ENCODE measurements at regions not wholly inside any gene's neighbourhood (a gene's known extent, or its start where the extent isn't known, plus 50 kb on each side); places are given as distances from the start of the nearest gene placed in this dataset.
"Not testable (repeated sequence)": the region's sequence is repeated elsewhere in the genome, so short reads cannot be mapped to it uniquely, and the experiment has no call there.

GRCh38 chr12:59381106-59381505 is 214.7 kb upstream of the SLC16A7 start:
- Histone ChIP-seq H3K4me3 (ENCODE audit: low read depth, low read length) (no peak overlapping the region), H3K27me3 (ENCODE audit: control insufficient read depth, insufficient read depth, low read length) (no peaks in the 10 kb centered on the region), H3K4me1 (ENCODE audit: control insufficient read depth, insufficient read depth, low read length) (no peaks in the 10 kb centered on the region), H3K36me3 (ENCODE audit: control insufficient read depth, insufficient read depth, low read length) (no peaks in the 10 kb centered on the region), H3K27ac (ENCODE audit: low read depth, low read length) (no peak overlapping the region), H3K9me3 (ENCODE audit: control insufficient read depth, insufficient read depth, low read length) (no peaks in the 10 kb centered on the region)
- no peak for DNase-seq (ENCODE audit: low read depth in 4 of 6, low spot score in 6 of 6)

- no peak overlapping the region for H3K4me3 ChIP-seq (ENCODE audit: low read depth, low read length)
- H3K27ac ChIP-seq (ENCODE audit: low read depth, low read length): no peak overlapping the region
- H3K4me1 ChIP-seq (ENCODE audit: control insufficient read depth, insufficient read depth, low read length): no peaks in the 10 kb centered on the region
- H3K9me3 ChIP-seq (ENCODE audit: control insufficient read depth, insufficient read depth, low read length): no peaks in the 10 kb centered on the region
- no peaks in the 10 kb centered on the region for H3K36me3 ChIP-seq (ENCODE audit: control insufficient read depth, insufficient read depth, low read length)
- no peaks in the 10 kb centered on the region for H3K27me3 ChIP-seq (ENCODE audit: control insufficient read depth, insufficient read depth, low read length)
- WGBS (ENCODE audit: insufficient coverage): 92% methylated on average over 2 of the region's 4 CpGs
- no peak for DNase-seq (ENCODE audit: low read depth in 4 of 6, low spot score in 6 of 6)
Measured at GRCh38 chr12:59375633-59376032, 220.2 kb upstream of the SLC16A7 start.

GRCh38 chr12:59374783-59375182 is 221.0 kb upstream of the SLC16A7 start:
- Histone ChIP-seq H3K27ac (ENCODE audit: low read depth, low read length) (no peak overlapping the region), H3K4me3 (ENCODE audit: low read depth, low read length) (no peak overlapping the region), H3K9me3 (ENCODE audit: control insufficient read depth, insufficient read depth, low read length) (no peaks in the 10 kb centered on the region), H3K27me3 (ENCODE audit: control insufficient read depth, insufficient read depth, low read length) (no peaks in the 10 kb centered on the region), H3K4me1 (ENCODE audit: control insufficient read depth, insufficient read depth, low read length) (no peaks in the 10 kb centered on the region), H3K36me3 (ENCODE audit: control insufficient read depth, insufficient read depth, low read length) (no peaks in the 10 kb centered on the region)
- DNase-seq (ENCODE audit: low read depth in 4 of 6, low spot score in 6 of 6): no peak
- no CpG with 5 or more reads among the region's 1 CpG for WGBS (ENCODE audit: insufficient coverage)

DNA sequence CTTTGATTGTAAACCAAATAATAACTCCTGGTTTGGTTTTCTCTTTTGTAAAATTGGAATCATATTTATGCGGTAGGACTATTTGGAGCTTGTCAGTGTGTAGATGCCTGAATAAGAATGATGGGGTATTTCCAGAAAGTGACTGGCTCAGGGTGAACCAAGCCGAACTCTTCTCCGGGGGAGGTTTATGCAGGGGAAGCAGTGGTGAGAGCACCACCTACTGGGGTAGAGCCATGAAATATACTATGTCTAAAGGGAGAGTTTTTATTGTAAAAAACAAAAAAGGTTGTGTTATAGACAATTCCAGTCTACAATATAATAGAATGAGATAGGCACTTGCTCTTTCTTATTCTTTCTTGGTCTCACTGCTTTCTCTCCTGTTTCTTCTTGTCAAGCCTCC is 222.9 kb upstream of the SLC16A7 start:
- 58% methylated on average over 3 of the region's 3 CpGs for WGBS (ENCODE audit: insufficient coverage)
- DNase-seq (ENCODE audit: low read depth in 4 of 6, low spot score in 6 of 6): no peak
- Histone ChIP-seq H3K27ac (ENCODE audit: low read depth, low read length) (no peak overlapping the region), H3K27me3 (ENCODE audit: control insufficient read depth, insufficient read depth, low read length) (no peaks in the 10 kb centered on the region), H3K4me3 (ENCODE audit: low read depth, low read length) (no peak overlapping the region), H3K36me3 (ENCODE audit: control insufficient read depth, insufficient read depth, low read length) (no peaks in the 10 kb centered on the region), H3K9me3 (ENCODE audit: control insufficient read depth, insufficient read depth, low read length) (no peaks in the 10 kb centered on the region), H3K4me1 (ENCODE audit: control insufficient read depth, insufficient read depth, low read length) (no peaks in the 10 kb centered on the region)

DNA sequence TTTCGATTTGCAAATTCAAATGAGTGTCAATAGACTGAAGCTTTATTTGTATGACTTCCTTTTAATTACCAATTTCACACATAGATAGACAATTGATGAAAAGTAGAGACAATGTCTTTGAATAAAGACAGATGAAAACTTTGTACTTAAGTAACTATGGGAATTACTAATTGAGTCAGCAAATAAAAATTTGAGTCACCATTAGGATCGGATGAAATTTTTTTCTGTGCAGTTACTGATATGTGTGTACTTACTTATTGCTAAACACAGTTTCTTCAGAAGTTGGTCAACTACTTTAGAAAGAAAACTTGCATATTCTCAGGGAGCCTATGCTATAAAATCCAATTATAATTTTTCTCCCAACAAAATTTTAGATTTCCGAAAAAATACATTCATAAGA is 224.9 kb upstream of the SLC16A7 start:
- Histone ChIP-seq H3K9me3 (ENCODE audit: control insufficient read depth, insufficient read depth, low read length) (no peaks in the 10 kb centered on the region), H3K4me3 (ENCODE audit: low read depth, low read length) (no peak overlapping the region), H3K27ac (ENCODE audit: low read depth, low read length) (no peak overlapping the region), H3K36me3 (ENCODE audit: control insufficient read depth, insufficient read depth, low read length) (no peaks in the 10 kb centered on the region), H3K4me1 (ENCODE audit: control insufficient read depth, insufficient read depth, low read length) (no peaks in the 10 kb centered on the region), H3K27me3 (ENCODE audit: control insufficient read depth, insufficient read depth, low read length) (no peaks in the 10 kb centered on the region)
- no peak for DNase-seq (ENCODE audit: low read depth in 4 of 6, low spot score in 6 of 6)
- WGBS (ENCODE audit: insufficient coverage): no CpG with 5 or more reads among the region's 3 CpGs

DNA sequence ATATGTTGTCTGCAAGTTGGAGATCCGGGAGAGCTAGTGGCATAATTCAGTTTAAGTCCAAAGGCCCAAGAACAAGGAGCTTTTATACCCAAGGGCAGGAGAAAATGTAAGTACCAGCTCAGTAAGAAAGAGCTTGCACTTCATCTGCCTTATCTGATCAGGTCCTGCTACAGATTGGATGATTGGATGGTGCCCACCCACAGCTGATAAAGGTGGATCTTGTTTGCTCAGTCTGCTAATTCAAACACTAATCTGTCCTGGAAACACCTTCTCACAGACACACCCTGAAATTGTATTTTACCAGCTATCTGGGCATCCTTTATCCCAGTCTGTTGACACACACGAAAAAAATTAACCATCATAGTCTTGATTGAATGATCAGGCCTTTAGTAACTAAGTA is 230.7 kb upstream of the SLC16A7 start:
- Histone ChIP-seq H3K4me3 (ENCODE audit: low read depth, low read length) (no peak overlapping the region), H3K27me3 (ENCODE audit: control insufficient read depth, insufficient read depth, low read length) (no peaks in the 10 kb centered on the region), H3K27ac (ENCODE audit: low read depth, low read length) (no peak overlapping the region), H3K9me3 (ENCODE audit: control insufficient read depth, insufficient read depth, low read length) (no peaks in the 10 kb centered on the region), H3K4me1 (ENCODE audit: control insufficient read depth, insufficient read depth, low read length) (no peaks in the 10 kb centered on the region), H3K36me3 (ENCODE audit: control insufficient read depth, insufficient read depth, low read length) (no peaks in the 10 kb centered on the region)
- no peak for DNase-seq (ENCODE audit: low read depth in 4 of 6, low spot score in 6 of 6)
- WGBS (ENCODE audit: insufficient coverage): 91% methylated on average over 1 of the region's 2 CpGs

DNA sequence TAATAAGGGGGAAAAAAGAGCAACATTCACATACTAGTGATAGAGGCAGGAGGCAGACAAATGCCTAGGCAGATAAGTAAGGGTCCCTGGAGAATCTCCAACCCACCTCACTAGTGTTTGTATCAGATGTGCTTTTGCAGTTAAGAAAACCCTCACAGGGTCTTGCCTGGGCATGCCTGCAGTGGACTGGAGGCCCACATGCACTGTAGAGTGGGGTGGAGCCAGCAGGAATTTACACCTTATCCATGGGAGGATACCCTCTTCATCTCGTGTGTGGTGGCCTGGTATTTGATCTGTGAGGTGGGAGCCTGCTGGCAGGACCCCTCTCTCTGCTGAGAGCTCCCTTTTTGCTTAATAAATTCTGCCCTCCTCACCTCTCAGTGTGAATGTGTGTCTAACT is 238.0 kb upstream of the SLC16A7 start:
- Histone ChIP-seq H3K4me1 (ENCODE audit: control insufficient read depth, insufficient read depth, low read length) (no peaks in the 10 kb centered on the region), H3K27me3 (ENCODE audit: control insufficient read depth, insufficient read depth, low read length) (no peaks in the 10 kb centered on the region), H3K36me3 (ENCODE audit: control insufficient read depth, insufficient read depth, low read length) (no peaks in the 10 kb centered on the region), H3K4me3 (ENCODE audit: low read depth, low read length) (no peak overlapping the region), H3K9me3 (ENCODE audit: control insufficient read depth, insufficient read depth, low read length) (no peaks in the 10 kb centered on the region), H3K27ac (ENCODE audit: low read depth, low read length) (no peak overlapping the region)
- WGBS (ENCODE audit: insufficient coverage): no CpG with 5 or more reads among the region's 1 CpG
- DNase-seq (ENCODE audit: low read depth in 4 of 6, low spot score in 6 of 6): no peak

DNA sequence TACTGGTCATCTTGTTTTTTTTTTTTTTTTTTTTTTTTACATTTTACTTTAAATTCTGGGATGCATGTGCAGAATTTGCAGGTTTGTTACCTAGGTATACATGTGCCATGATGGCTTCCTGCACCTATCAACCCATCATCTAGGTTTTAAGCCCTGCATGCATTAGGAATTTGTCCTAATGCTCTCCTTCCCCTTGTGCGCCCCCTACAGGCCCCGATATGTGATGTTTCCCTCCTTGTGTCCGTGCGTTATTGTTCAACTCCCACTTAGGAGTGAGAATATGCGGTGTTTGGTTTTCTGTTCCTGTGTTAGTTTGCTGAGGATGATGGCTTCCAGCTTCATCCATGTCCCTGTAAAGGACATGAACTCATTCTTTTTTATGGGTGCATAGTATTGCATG is 249.6 kb upstream of the SLC16A7 start:
- not testable (repeated sequence) for H3K4me3 ChIP-seq (ENCODE audit: low read depth, low read length); H3K9me3 ChIP-seq (ENCODE audit: control insufficient read depth, insufficient read depth, low read length); H3K36me3 ChIP-seq (ENCODE audit: control insufficient read depth, insufficient read depth, low read length); H3K27ac ChIP-seq (ENCODE audit: low read depth, low read length); DNase-seq (ENCODE audit: low read depth in 4 of 6, low spot score in 6 of 6); H3K4me1 ChIP-seq (ENCODE audit: control insufficient read depth, insufficient read depth, low read length); H3K27me3 ChIP-seq (ENCODE audit: control insufficient read depth, insufficient read depth, low read length)
- no CpG with 5 or more reads among the region's 5 CpGs for WGBS (ENCODE audit: insufficient coverage)

- 96% methylated on average over 2 of the region's 4 CpGs for WGBS (ENCODE audit: insufficient coverage)
- DNase-seq (ENCODE audit: low read depth in 4 of 6, low spot score in 6 of 6): no peak
- no peaks in the 10 kb centered on the region for H3K36me3 ChIP-seq (ENCODE audit: control insufficient read depth, insufficient read depth, low read length)
- no peaks in the 10 kb centered on the region for H3K4me1 ChIP-seq (ENCODE audit: control insufficient read depth, insufficient read depth, low read length)
- no peak overlapping the region for H3K4me3 ChIP-seq (ENCODE audit: low read depth, low read length)
- H3K9me3 ChIP-seq (ENCODE audit: control insufficient read depth, insufficient read depth, low read length): no peaks in the 10 kb centered on the region
- H3K27me3 ChIP-seq (ENCODE audit: control insufficient read depth, insufficient read depth, low read length): no peaks in the 10 kb centered on the region
- no peak overlapping the region for H3K27ac ChIP-seq (ENCODE audit: low read depth, low read length)
Measured at GRCh38 chr12:59345406-59345805, 250.4 kb upstream of the SLC16A7 start.

DNA sequence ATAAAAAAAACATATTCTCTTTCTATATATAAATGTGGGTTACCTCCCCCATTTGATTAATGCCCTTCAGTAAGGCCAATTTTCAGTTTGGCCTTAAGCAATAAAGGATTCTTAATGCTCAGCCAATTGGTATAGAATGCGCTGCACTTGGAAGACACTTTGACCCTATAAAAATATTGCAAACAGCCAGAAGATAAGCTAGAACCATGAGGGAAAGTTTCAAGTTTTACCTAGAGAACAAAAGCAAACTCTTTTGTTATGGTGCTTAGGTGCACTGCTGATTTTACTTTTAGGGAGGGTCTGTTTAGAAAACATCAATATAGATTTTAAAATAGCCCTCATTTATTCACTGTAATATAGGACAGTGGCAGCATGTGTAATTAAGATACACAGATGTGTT is 251.6 kb upstream of the SLC16A7 start:
- DNase-seq (ENCODE audit: low read depth in 4 of 6, low spot score in 6 of 6): no peak
- no peaks in the 10 kb centered on the region for H3K36me3 ChIP-seq (ENCODE audit: control insufficient read depth, insufficient read depth, low read length)
- no peaks in the 10 kb centered on the region for H3K9me3 ChIP-seq (ENCODE audit: control insufficient read depth, insufficient read depth, low read length)
- no peak overlapping the region for H3K27ac ChIP-seq (ENCODE audit: low read depth, low read length)
- H3K27me3 ChIP-seq (ENCODE audit: control insufficient read depth, insufficient read depth, low read length): no peaks in the 10 kb centered on the region
- H3K4me1 ChIP-seq (ENCODE audit: control insufficient read depth, insufficient read depth, low read length): no peaks in the 10 kb centered on the region
- no peak overlapping the region for H3K4me3 ChIP-seq (ENCODE audit: low read depth, low read length)
- WGBS (ENCODE audit: insufficient coverage): no CpG with 5 or more reads among the region's 1 CpG

- H3K9me3 ChIP-seq (ENCODE audit: control insufficient read depth, insufficient read depth, low read length): no peaks in the 10 kb centered on the region
- peak in 1 of 6 donors; percentile 5 for DNase-seq (ENCODE audit: low read depth in 4 of 6, low spot score in 6 of 6)
- no peaks in the 10 kb centered on the region for H3K4me1 ChIP-seq (ENCODE audit: control insufficient read depth, insufficient read depth, low read length)
- WGBS (ENCODE audit: insufficient coverage): no CpG with 5 or more reads among the region's 2 CpGs
- H3K4me3 ChIP-seq (ENCODE audit: low read depth, low read length): no peak overlapping the region
- no peak overlapping the region for H3K27ac ChIP-seq (ENCODE audit: low read depth, low read length)
- no peaks in the 10 kb centered on the region for H3K27me3 ChIP-seq (ENCODE audit: control insufficient read depth, insufficient read depth, low read length)
- no peaks in the 10 kb centered on the region for H3K36me3 ChIP-seq (ENCODE audit: control insufficient read depth, insufficient read depth, low read length)
Measured at GRCh38 chr12:59329462-59329861, 266.4 kb upstream of the SLC16A7 start.

All from spinal cord (tissue), 9 donors.